ENCODE measurements at regions not wholly inside any gene's neighbourhood (a gene's known extent, or its start where the extent isn't known, plus 50 kb on each side); places are given as distances from the start of the nearest gene placed in this dataset.

GRCh38 chr15:69627548-69628158, 175.0 kb downstream of the RPLP1 start:
- DNase-seq (ENCODE audit: low spot score in 2 of 2): no peak
- Histone ChIP-seq H3K4me3 (no peak overlapping the region), H3K27me3 (no peaks in the 10 kb centered on the region), H3K4me1 (peaks cover 0 to 18% (median 0%) of the 10 kb centered on the region in 4 donors), H3K36me3 (no peaks in the 10 kb centered on the region), H3K27ac (no peak overlapping the region), H3K9me3 (no peaks in the 10 kb centered on the region)
- TF ChIP-seq CTCF (IDR thresholded peaks at IDR 0.05): no peak
- no peak for TF ChIP-seq EP300 (IDR thresholded peaks at IDR 0.05)
- no peak for TF ChIP-seq POLR2A (IDR thresholded peaks at IDR 0.05)
- WGBS, 2 donors: 95 to 96% methylated on average over 5 of the region's 5 CpGs

DNA sequence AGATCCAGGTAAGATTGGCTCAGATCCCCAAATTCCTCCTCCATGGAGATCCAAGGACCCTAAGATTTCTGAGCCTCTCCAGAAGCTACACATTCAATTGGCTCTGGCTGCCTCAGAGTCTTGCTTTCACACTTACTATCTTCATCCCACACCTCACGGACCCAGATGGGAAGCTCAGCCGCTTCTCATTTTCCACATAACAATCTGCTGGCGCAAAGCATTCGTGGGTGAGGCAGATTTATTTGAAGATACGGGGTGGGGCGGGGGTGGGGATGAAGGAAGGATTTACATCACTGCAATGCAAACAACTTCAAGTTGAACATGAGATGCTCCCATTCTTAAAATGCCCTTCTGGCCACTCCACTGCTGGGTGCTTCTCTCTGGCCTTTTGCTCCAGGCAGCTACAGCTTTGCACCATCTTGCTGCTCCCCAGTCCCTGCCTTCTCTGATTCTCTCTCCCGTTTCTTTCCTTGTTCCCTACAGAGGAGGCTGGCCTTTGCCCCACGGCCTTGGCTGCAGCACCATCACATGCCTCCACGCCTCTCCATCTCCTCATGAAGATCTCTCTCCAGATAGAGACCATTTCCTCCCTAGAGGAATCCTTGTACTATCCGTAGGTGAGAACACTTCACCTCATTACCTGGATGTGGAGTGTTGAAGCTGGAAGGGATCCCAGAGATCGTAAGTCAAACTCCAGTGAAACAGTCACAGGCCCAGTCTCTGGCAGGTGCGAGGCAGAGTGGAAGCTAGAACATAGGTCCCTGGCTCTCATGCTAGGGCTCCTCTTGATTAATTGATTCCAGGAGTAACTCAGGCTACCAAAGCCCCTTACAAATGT, 175.9 kb downstream of the RPLP1 start:
- TF ChIP-seq POLR2A (IDR thresholded peaks at IDR 0.05): no peak
- no peak for TF ChIP-seq CTCF (IDR thresholded peaks at IDR 0.05)
- TF ChIP-seq EP300 (IDR thresholded peaks at IDR 0.05): no peak
- Histone ChIP-seq H3K4me1 (peaks cover 0 to 18% (median 0%) of the 10 kb centered on the region in 4 donors), H3K27me3 (no peaks in the 10 kb centered on the region), H3K27ac (no peak overlapping the region), H3K36me3 (no peaks in the 10 kb centered on the region), H3K4me3 (no peak overlapping the region), H3K9me3 (no peaks in the 10 kb centered on the region)
- DNase-seq (ENCODE audit: low spot score in 2 of 2): no peak
- WGBS, 2 donors: 89 to 91% methylated on average over 12 of the region's 12 CpGs

- H3K4me1 ChIP-seq: peaks cover 0 to 6% (median 0%) of the 10 kb centered on the region in 4 donors
- H3K27me3 ChIP-seq: no peaks in the 10 kb centered on the region
- TF ChIP-seq CTCF (IDR thresholded peaks at IDR 0.05) (no peak), POLR2A (IDR thresholded peaks at IDR 0.05) (no peak), EP300 (IDR thresholded peaks at IDR 0.05) (no peak)
- no peaks in the 10 kb centered on the region for H3K9me3 ChIP-seq
- DNase-seq (ENCODE audit: low spot score in 2 of 2): no peak
- H3K36me3 ChIP-seq: no peaks in the 10 kb centered on the region
- no peak overlapping the region for H3K27ac ChIP-seq
- WGBS, 2 donors: 89 to 94% methylated on average over 15 of the region's 15 CpGs
- H3K4me3 ChIP-seq: no peak overlapping the region
These were observed 177.1 kb downstream of the RPLP1 start for GRCh38 chr15:69629631-69630161.

GRCh38 chr15:69631005-69631404, 178.4 kb downstream of the RPLP1 start:
- no peaks in the 10 kb centered on the region for H3K9me3 ChIP-seq
- no peak overlapping the region for H3K27ac ChIP-seq
- 76 to 82% methylated on average over 6 of the region's 6 CpGs for WGBS, 2 donors
- no peak for DNase-seq (ENCODE audit: low spot score in 2 of 2)
- no peak for TF ChIP-seq EP300 (IDR thresholded peaks at IDR 0.05)
- TF ChIP-seq POLR2A (IDR thresholded peaks at IDR 0.05): no peak
- TF ChIP-seq CTCF (IDR thresholded peaks at IDR 0.05): no peak
- H3K27me3 ChIP-seq: no peaks in the 10 kb centered on the region
- H3K4me1 ChIP-seq: no peaks in the 10 kb centered on the region
- H3K36me3 ChIP-seq: no peaks in the 10 kb centered on the region
- H3K4me3 ChIP-seq: no peak overlapping the region

DNA sequence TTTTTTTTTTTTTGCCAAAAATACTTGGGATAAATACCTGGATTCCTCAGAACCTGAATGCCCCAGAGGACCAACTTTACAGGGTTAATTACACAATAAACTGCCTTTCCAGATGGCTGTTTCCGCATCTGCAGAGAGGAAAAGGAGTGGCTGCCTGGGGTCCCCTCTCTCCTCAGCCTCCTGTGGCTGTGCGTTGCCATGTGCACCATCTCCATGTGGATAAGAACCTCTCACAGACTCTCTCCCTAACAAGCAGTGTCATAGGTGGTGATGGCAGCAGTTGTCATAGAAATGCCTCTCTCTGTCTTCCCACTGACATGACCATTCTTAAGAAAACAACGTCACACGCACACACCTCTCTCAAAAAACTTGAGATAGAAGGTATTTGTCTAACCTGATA, 179.4 kb downstream of the RPLP1 start:
- no peak for DNase-seq (ENCODE audit: low spot score in 2 of 2)
- WGBS, 2 donors: 75 to 76% methylated on average over 4 of the region's 4 CpGs
- H3K4me1 ChIP-seq: no peaks in the 10 kb centered on the region
- no peak overlapping the region for H3K4me3 ChIP-seq
- H3K36me3 ChIP-seq: no peaks in the 10 kb centered on the region
- no peak for TF ChIP-seq POLR2A (IDR thresholded peaks at IDR 0.05)
- TF ChIP-seq EP300 (IDR thresholded peaks at IDR 0.05): no peak
- no peaks in the 10 kb centered on the region for H3K9me3 ChIP-seq
- H3K27me3 ChIP-seq: no peaks in the 10 kb centered on the region
- H3K27ac ChIP-seq: no peak overlapping the region

All from tibial nerve (tissue), 4 donors.